SK-N-SH (cell line): ENCODE measurements at regions not wholly inside any gene's neighbourhood (a gene's known extent, or its start where the extent isn't known, plus 50 kb on each side); places are given as distances from the start of the nearest gene placed in this dataset.

Experiments used
- CTCF ChIA-PET: fragments of 300-600, 350-600 bp; formaldehyde crosslinking; extraction: SDS; loops from one replicate; lab custom pipeline; 2021; lab: Yijun Ruan, JAX
- POLR2A ChIA-PET: fragments of 350-600 bp; sonication (Branson Sonifier 250); formaldehyde crosslinking; extraction: SDS; loops from one replicate; lab custom pipeline; 2020; ENCODE audit warnings: antibody characterized with exemption, inconsistent platforms; lab: Yijun Ruan, JAX
- DNase-seq: peaks from one replicate; pipeline ENCODE4 v3.0.0; 2012
- H2AFZ ChIP-seq: fragments of 200-600 bp; sonication (generic); 2 replicates; pipeline ENCODE4 v1.8.1; 2016; ENCODE audit warnings: antibody characterized with exemption, mild to moderate bottlenecking, low read depth
- H3F3A ChIP-seq: fragments of 200-600 bp; sonication (generic); replicated peaks from 2 replicates; pipeline ENCODE3; 2016; ENCODE audit warnings: antibody characterized with exemption, mild to moderate bottlenecking; ENCODE audit not compliant: insufficient read depth
- H3K27ac ChIP-seq, 2 experiments: fragments of 200-500 bp in 1 of 2; fragments of 200-600 bp in 1 of 2; sonication (Bioruptor generic) in 1 of 2; sonication (generic), shearing (Covaris generic) in 1 of 2; 2 replicates each; pipeline versions ENCODE4 v1.5.1 to v1.6.1; 2014 to 2016; ENCODE audit warnings: low read depth in 2 of 2, inconsistent platforms in 1 of 2, low read length in 1 of 2, mild to moderate bottlenecking in 1 of 2, mixed read lengths in 1 of 2
- H3K27me3 ChIP-seq: fragments of 200-600 bp; sonication (generic), shearing (Covaris generic); 2 replicates; pipeline ENCODE4 v1.6.1; 2016; ENCODE audit warnings: mixed run types; ENCODE audit not compliant: insufficient read depth
- H3K36me3 ChIP-seq, 2 experiments: fragments of 200-500 bp in 1 of 2; fragments of 200-600 bp in 1 of 2; sonication (Bioruptor generic) in 1 of 2; sonication (generic) in 1 of 2; replicated peaks in 1 of 2; 2 replicates each; pipeline versions ENCODE3 to v1.5.1; 2014 to 2016; ENCODE audit warnings: low read length in 1 of 2, mild to moderate bottlenecking in 1 of 2; ENCODE audit not compliant: insufficient read depth in 2 of 2, control insufficient read depth in 1 of 2
- H3K4me1 ChIP-seq, 2 experiments: fragments of 200-500 bp in 1 of 2; fragments of 200-600 bp in 1 of 2; sonication (Bioruptor generic) in 1 of 2; sonication (generic), shearing (Covaris generic) in 1 of 2; 2 replicates each; pipeline versions ENCODE4 v1.5.1 to v1.6.1; 2014 to 2016; ENCODE audit warnings: low read depth in 1 of 2, low read length in 1 of 2, mixed run types in 1 of 2; ENCODE audit not compliant: insufficient read depth in 2 of 2, control insufficient read depth in 1 of 2
- H3K4me2 ChIP-seq: fragments of 200-600 bp; sonication (generic), shearing (Covaris generic); 2 replicates; pipeline ENCODE4 v1.6.1; 2017; ENCODE audit warnings: mixed run types
- H3K4me3 ChIP-seq, 2 experiments: fragments of 200-500 bp in 1 of 2; fragments of 200-600 bp in 1 of 2; sonication (Bioruptor generic) in 1 of 2; sonication (generic), shearing (Covaris generic) in 1 of 2; 2 replicates each; pipeline versions ENCODE4 v1.5.1 to v1.8.1; 2014 to 2016; ENCODE audit warnings: low read depth in 2 of 2, inconsistent platforms in 1 of 2, low read length in 1 of 2, mild to moderate bottlenecking in 1 of 2, mixed read lengths in 1 of 2, moderate library complexity in 1 of 2
- H3K79me2 ChIP-seq: fragments of 200-600 bp; sonication (generic); 2 replicates; pipeline ENCODE4 v1.8.1; 2017; ENCODE audit warnings: mild to moderate bottlenecking; ENCODE audit not compliant: insufficient read depth
- H3K9ac ChIP-seq: fragments of 200-600 bp; sonication (generic); 2 replicates; pipeline ENCODE4 v1.6.1; 2017; ENCODE audit warnings: mixed run types
- H3K9me2 ChIP-seq: fragments of 200-600 bp; sonication (generic); 2 replicates; pipeline ENCODE4 v1.6.1; 2017; ENCODE audit warnings: mixed run types
- H3K9me3 ChIP-seq: fragments of 200-600 bp; sonication (generic); 2 replicates; pipeline ENCODE4 v1.6.1; 2017; ENCODE audit warnings: mixed run types, mild to moderate bottlenecking, moderate library complexity
- H4K20me1 ChIP-seq: fragments of 200-600 bp; sonication (generic); 2 replicates; pipeline ENCODE4 v1.6.1; 2017; ENCODE audit warnings: mild to moderate bottlenecking, mixed run types; ENCODE audit not compliant: insufficient read depth
- CHD2 ChIP-seq: fragments of 150-350 bp; IDR thresholded peaks from 2 replicates; pipeline ENCODE4 v1.6.1; 2018; ENCODE audit warnings: low read length; ENCODE audit not compliant: partially characterized antibody
- ELF1 ChIP-seq: IDR thresholded peaks from 2 replicates; pipeline ENCODE4 v1.4.0; 2012
- FOXM1 ChIP-seq: IDR thresholded peaks from 2 replicates; pipeline ENCODE4 v1.4.0; 2012; ENCODE audit warnings: low read depth, mild to moderate bottlenecking
- GABPA ChIP-seq: IDR thresholded peaks from 2 replicates; pipeline ENCODE4 v1.4.0; 2012; ENCODE audit warnings: low read depth, mild to moderate bottlenecking
- JUND ChIP-seq: IDR thresholded peaks from 2 replicates; pipeline ENCODE4 v1.4.0; 2012
- MEF2A ChIP-seq: IDR thresholded peaks from 2 replicates; pipeline ENCODE4 v1.4.0; 2012; ENCODE audit warnings: low read depth, borderline replicate concordance
- MXI1 ChIP-seq: IDR thresholded peaks from 2 replicates; pipeline ENCODE4 v1.6.1; 2012; ENCODE audit warnings: mild to moderate bottlenecking, low read depth, low read length, improper control_type of control experiment
- NFIC ChIP-seq: IDR thresholded peaks from 2 replicates; pipeline ENCODE4 v1.4.0; 2012; ENCODE audit warnings: borderline replicate concordance
- NRF1 ChIP-seq: IDR thresholded peaks from 2 replicates; pipeline ENCODE4 v1.6.1; 2012; ENCODE audit warnings: low read depth, mild to moderate bottlenecking, low read length
- POLR2AphosphoS5 ChIP-seq: IDR thresholded peaks from 2 replicates; pipeline ENCODE4 v1.6.1; 2012; ENCODE audit warnings: low read depth, low read length
- RAD21 ChIP-seq: IDR thresholded peaks from 2 replicates; pipeline ENCODE4 v1.6.1; 2012; ENCODE audit warnings: mild to moderate bottlenecking, low read length
- RCOR1 ChIP-seq: fragments of 150-350 bp; IDR thresholded peaks from 2 replicates; pipeline ENCODE4 v1.6.1; 2017; ENCODE audit warnings: antibody characterized with exemption, low read length
- RFX5 ChIP-seq: IDR thresholded peaks from 2 replicates; pipeline ENCODE4 v1.6.1; 2012; ENCODE audit warnings: mild to moderate bottlenecking, improper control_type of control experiment, low read length
- RXRA ChIP-seq: IDR thresholded peaks from 2 replicates; pipeline ENCODE4 v1.4.0; 2012; ENCODE audit warnings: low read depth, mild to moderate bottlenecking, borderline replicate concordance
- SMC3 ChIP-seq: IDR thresholded peaks from 2 replicates; pipeline ENCODE4 v1.6.1; 2012; ENCODE audit warnings: low read depth, low read length, improper control_type of control experiment
- TAF1 ChIP-seq: IDR thresholded peaks from 2 replicates; pipeline ENCODE4 v1.6.1; 2012; ENCODE audit warnings: low read depth, mild to moderate bottlenecking, low read length, moderate library complexity, borderline replicate concordance
- TCF12 ChIP-seq: IDR thresholded peaks from 2 replicates; pipeline ENCODE4 v1.4.0; 2012
- TEAD4 ChIP-seq: IDR thresholded peaks from 2 replicates; pipeline ENCODE4 v1.4.0; 2012; ENCODE audit warnings: mild to moderate bottlenecking, borderline replicate concordance; ENCODE audit not compliant: insufficient read depth
- WGBS: methylation state at CpG from one replicate; pipeline ENCODE4 v1.1.6; 2017; ENCODE audit warnings: low lambda C conversion rate; 5-methylcytosine and 5-hydroxymethylcytosine counted together
- TF ChIP-seq, protein P1 (sequence below): IDR thresholded peaks from 2 replicates; pipeline ENCODE4 v1.4.0; 2012; ENCODE audit warnings: low read depth, borderline replicate concordance
- TF ChIP-seq, protein P2 (sequence below): fragments of 150-350 bp; IDR thresholded peaks from 2 replicates; pipeline ENCODE4 v1.6.1; 2016; ENCODE audit warnings: mild to moderate bottlenecking, low read depth, low read length
- TF ChIP-seq, protein P3 (sequence below): IDR thresholded peaks from 2 replicates; pipeline ENCODE4 v1.6.1; 2012; ENCODE audit warnings: mild to moderate bottlenecking, low read depth, low read length, moderate library complexity
- TF ChIP-seq, protein P4 (sequence below): IDR thresholded peaks from 2 replicates; pipeline ENCODE4 v1.4.0; 2012; ENCODE audit warnings: low read depth
- TF ChIP-seq, protein P5 (sequence below): IDR thresholded peaks from 2 replicates; pipeline ENCODE4 v1.4.0; 2012; ENCODE audit warnings: low read depth, borderline replicate concordance

DNA sequence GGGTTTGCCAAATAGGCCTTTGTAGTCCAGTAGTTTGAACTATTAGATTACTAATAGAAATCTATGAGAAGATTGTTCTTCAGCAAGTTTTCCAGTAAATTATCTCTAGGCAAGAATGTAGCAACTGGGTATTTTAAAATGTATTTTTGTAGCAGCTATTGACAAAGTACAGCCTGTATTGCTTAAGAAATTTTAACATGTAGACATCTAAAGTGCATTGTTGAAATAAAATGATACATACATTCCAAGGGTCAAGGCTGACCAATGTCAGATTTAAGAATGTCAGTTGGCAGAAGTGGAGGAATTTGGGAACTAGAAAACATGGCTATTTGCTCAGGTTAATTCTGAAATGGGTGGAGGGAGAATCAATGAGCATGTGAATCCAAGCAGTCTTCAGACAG lies 57.5 kb upstream of the ZSWIM6 start (continued):
- TF ChIP-seq, protein P1, sequence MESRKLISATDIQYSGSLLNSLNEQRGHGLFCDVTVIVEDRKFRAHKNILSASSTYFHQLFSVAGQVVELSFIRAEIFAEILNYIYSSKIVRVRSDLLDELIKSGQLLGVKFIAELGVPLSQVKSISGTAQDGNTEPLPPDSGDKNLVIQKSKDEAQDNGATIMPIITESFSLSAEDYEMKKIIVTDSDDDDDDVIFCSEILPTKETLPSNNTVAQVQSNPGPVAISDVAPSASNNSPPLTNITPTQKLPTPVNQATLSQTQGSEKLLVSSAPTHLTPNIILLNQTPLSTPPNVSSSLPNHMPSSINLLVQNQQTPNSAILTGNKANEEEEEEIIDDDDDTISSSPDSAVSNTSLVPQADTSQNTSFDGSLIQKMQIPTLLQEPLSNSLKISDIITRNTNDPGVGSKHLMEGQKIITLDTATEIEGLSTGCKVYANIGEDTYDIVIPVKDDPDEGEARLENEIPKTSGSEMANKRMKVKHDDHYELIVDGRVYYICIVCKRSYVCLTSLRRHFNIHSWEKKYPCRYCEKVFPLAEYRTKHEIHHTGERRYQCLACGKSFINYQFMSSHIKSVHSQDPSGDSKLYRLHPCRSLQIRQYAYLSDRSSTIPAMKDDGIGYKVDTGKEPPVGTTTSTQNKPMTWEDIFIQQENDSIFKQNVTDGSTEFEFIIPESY, result no peak
- no peak for TF ChIP-seq FOXM1
- no peak for TF ChIP-seq RFX5

DNA sequence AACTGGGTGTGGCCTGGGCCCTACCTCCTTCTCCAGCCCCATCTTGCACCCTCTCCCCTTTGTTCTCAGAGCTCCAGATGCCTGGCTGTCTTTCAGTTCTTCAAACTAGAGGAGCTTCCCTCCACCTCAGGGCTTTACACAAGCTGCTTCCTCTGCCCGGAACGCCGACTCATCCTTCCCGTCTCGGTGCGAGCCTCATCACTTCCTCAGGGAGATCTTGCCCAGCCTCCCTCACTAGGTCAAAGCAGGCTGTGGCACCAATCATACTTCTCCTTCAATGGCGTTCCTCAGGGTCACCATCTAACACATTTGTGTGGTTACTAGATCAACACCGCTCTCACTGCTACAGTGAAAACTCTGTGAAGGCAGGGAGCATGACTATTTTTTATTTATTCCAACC lies 56.2 kb upstream of the ZSWIM6 start:
- Histone ChIP-seq H3K27me3 (no peaks in the 10 kb centered on the region), H3K36me3 (no peaks in the 10 kb centered on the region), H3K4me3 (no peak overlapping the region), H3K79me2 (no peaks in the 10 kb centered on the region), H3K4me2 (peak overlapping the region; percentile 53; the same call in 1 of the 2 replicates), H2AFZ (peak overlapping the region; percentile 80), H3F3A (peaks cover 6% of the 10 kb centered on the region), H4K20me1 (no peaks in the 10 kb centered on the region), H3K9me2 (no peaks in the 10 kb centered on the region), H3K4me1 (peaks cover 10 to 24% of the 10 kb centered on the region in 2 experiments; a peak in 3 of 4 replicates), H3K27ac (peak overlapping the region in 1 of 2 experiments; percentile 45; a peak in 1 of 4 replicates), H3K9me3 (no peaks in the 10 kb centered on the region), H3K9ac (0 out of 2 replicates have a peak overlapping the region, but pooled peaks have one; percentile 6)
- CTCF ChIA-PET, result no interaction called here
- POLR2A ChIA-PET, result no interaction called here
- 54% methylated on average over 8 of the region's 8 CpGs for WGBS
- DNase-seq, result no peak
- TF ChIP-seq NFIC, result no peak
- TF ChIP-seq, protein P2, sequence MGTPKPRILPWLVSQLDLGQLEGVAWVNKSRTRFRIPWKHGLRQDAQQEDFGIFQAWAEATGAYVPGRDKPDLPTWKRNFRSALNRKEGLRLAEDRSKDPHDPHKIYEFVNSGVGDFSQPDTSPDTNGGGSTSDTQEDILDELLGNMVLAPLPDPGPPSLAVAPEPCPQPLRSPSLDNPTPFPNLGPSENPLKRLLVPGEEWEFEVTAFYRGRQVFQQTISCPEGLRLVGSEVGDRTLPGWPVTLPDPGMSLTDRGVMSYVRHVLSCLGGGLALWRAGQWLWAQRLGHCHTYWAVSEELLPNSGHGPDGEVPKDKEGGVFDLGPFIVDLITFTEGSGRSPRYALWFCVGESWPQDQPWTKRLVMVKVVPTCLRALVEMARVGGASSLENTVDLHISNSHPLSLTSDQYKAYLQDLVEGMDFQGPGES, result no peak
- TF ChIP-seq RCOR1, result no peak
- TF ChIP-seq FOXM1, result no peak
- no peak for TF ChIP-seq TEAD4
- TF ChIP-seq POLR2AphosphoS5, result no peak
- TF ChIP-seq, protein P1, result no peak
- peak; percentile 51 for TF ChIP-seq GABPA
- no peak for TF ChIP-seq CHD2
- TF ChIP-seq TAF1, result peak; percentile 25; the same call in 1 of the 2 replicates
- TF ChIP-seq, protein P3, sequence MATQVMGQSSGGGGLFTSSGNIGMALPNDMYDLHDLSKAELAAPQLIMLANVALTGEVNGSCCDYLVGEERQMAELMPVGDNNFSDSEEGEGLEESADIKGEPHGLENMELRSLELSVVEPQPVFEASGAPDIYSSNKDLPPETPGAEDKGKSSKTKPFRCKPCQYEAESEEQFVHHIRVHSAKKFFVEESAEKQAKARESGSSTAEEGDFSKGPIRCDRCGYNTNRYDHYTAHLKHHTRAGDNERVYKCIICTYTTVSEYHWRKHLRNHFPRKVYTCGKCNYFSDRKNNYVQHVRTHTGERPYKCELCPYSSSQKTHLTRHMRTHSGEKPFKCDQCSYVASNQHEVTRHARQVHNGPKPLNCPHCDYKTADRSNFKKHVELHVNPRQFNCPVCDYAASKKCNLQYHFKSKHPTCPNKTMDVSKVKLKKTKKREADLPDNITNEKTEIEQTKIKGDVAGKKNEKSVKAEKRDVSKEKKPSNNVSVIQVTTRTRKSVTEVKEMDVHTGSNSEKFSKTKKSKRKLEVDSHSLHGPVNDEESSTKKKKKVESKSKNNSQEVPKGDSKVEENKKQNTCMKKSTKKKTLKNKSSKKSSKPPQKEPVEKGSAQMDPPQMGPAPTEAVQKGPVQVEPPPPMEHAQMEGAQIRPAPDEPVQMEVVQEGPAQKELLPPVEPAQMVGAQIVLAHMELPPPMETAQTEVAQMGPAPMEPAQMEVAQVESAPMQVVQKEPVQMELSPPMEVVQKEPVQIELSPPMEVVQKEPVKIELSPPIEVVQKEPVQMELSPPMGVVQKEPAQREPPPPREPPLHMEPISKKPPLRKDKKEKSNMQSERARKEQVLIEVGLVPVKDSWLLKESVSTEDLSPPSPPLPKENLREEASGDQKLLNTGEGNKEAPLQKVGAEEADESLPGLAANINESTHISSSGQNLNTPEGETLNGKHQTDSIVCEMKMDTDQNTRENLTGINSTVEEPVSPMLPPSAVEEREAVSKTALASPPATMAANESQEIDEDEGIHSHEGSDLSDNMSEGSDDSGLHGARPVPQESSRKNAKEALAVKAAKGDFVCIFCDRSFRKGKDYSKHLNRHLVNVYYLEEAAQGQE, result no peak
- TF ChIP-seq, protein P4, sequence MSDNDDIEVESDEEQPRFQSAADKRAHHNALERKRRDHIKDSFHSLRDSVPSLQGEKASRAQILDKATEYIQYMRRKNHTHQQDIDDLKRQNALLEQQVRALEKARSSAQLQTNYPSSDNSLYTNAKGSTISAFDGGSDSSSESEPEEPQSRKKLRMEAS, result no peak; the same call in 1 of the 2 replicates
- no peak for TF ChIP-seq RAD21
- no peak for TF ChIP-seq JUND
- TF ChIP-seq MXI1, result no peak
- TF ChIP-seq, protein P5, sequence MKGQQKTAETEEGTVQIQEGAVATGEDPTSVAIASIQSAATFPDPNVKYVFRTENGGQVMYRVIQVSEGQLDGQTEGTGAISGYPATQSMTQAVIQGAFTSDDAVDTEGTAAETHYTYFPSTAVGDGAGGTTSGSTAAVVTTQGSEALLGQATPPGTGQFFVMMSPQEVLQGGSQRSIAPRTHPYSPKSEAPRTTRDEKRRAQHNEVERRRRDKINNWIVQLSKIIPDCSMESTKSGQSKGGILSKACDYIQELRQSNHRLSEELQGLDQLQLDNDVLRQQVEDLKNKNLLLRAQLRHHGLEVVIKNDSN, result no peak
- peak; percentile 19; the same call in 1 of the 2 replicates for TF ChIP-seq ELF1
- TF ChIP-seq MEF2A, result no peak
- TF ChIP-seq RFX5, result no peak
- TF ChIP-seq TCF12, result peak; percentile 23; the same call in 1 of the 2 replicates
- TF ChIP-seq SMC3, result no peak
- no peak for TF ChIP-seq NRF1
- no peak for TF ChIP-seq RXRA
